NCI-H446 (cell line): ENCODE measurements at regions not wholly inside any gene's neighbourhood (a gene's known extent, or its start where the extent isn't known, plus 50 kb on each side); places are given as distances from the start of the nearest gene placed in this dataset.

ENCODE experiments used
- DNase-seq, 2 experiments: peaks; one replicate each; lab custom pipeline; 2025; lab: John Stamatoyannopoulos, UW

DNA sequence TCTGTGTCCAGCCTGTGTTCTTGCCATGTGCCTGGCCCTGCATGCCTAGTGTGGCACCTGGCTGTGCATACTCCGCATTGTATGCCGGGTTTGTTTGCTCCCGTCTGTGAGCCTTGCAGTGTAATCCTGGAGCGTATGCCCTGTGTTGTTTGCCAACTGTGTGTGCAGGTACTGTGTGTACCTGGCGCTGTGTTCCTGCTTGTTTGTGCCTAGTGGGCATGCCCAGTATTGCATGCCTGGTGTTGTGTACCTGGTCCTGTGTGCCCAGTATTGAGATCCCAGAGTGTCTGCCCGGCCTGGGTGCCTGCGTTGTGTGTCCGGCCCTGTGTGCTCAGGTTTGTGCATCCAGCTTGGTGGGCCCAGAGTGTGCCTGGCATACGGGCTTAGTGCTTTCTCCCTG lies 54.5 kb upstream of the CHRNA7 start:
- DNase-seq, result no peak

DNA sequence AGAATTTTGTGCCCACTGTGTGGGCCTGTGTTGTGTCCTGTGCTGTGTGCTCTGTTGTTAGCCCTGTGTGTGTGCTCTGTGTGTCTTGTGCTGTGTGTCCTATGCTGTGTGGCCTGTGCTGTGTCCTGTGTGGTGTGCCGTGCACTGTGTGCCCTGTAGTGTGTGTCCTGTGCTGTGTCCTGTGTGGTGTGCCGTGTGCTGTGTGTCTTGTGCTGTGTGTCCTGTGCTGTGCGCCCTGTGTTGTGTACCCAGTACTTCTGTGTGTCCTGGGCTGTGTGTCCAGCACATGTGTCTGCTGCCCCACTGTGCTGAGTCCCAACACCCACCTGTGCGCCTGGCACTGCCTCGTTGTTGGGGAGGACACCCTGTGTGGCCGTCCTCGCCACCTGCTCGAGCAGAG lies 53.2 kb upstream of the CHRNA7 start:
- no peak for DNase-seq

DNA sequence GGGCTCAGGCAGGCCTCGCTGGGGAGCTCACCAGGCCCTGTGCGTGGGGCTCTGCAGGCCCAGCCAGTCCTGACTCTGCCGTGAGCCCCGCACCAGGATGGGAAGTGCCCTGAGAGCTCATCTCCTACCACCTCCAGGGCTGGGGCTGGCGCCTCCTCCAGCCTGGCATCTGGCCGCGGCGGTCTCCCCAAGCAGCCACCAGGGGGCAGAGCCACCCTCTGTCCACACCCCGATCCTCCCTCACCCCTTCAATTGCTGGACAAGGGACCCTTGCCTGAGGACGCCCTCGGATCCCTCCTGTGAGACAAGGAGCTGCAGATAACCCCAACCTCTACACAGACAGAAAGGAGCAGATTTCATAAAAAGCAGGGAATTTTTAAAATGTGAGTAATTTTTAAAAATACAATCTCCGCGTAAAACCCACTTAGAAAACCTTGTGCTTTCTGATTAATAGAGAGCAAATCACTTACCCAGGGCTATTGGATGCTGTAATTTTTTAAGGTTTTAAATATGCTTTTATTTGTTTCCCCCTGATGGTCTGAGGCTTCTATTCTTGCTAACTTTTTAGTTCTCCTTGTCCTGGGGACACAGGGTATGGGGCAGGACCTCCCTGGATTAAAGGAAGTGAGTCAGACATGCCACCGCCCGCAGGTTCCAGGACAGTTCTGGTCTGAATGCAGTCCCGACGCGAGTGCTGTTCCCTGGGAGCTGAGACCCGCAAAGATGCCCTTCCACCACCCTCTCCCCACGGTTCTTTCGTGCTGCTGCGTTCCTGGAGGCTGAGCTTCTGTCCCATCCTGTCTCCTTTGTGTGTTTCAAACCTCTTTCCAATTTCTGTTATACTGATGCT lies 52.3 kb upstream of the CHRNA7 start:
- DNase-seq, result peak; percentile 17 to 74
